ENCODE measurements at regions not wholly inside any gene's neighbourhood (a gene's known extent, or its start where the extent isn't known, plus 50 kb on each side); places are given as distances from the start of the nearest gene placed in this dataset.
A peak's percentile ranks its signal among the peaks of the same experiment; 100 is the strongest.

DNA sequence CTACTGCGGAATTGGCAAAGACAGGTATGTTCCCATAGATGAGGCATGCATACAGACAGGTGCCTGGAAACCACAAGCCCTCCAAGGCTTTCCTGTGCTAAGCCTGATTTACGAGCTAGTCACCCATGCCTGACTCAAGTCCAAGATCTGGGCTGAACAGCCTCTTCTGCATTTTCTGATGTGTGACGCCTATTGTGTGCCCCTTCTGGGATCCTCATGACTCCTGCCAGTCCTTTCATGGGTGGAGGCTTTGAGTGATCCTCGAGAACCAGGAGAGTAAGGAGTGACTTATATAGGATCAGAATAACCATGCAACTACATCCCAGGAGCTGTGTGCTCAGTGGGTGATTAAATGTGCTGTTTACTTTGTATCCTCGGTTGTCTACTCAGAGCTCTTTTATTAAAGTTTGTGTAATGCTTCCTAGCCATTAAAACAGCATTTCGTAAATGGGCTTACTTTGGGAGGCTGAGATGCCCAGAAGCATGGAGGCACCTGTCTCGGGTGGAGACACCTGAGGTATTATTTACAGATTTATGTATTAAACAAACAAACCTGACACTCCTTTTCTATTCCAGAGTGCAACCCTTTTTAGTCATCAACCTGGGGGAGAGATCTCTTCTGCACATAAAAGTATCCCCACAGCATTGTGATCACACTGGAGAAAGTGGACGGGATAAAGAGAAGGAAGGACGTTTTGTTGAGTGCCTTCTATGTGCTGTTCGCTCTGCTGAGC is 373.0 kb upstream of the DYNLRB2 start:
- TF ChIP-seq, protein P1, sequence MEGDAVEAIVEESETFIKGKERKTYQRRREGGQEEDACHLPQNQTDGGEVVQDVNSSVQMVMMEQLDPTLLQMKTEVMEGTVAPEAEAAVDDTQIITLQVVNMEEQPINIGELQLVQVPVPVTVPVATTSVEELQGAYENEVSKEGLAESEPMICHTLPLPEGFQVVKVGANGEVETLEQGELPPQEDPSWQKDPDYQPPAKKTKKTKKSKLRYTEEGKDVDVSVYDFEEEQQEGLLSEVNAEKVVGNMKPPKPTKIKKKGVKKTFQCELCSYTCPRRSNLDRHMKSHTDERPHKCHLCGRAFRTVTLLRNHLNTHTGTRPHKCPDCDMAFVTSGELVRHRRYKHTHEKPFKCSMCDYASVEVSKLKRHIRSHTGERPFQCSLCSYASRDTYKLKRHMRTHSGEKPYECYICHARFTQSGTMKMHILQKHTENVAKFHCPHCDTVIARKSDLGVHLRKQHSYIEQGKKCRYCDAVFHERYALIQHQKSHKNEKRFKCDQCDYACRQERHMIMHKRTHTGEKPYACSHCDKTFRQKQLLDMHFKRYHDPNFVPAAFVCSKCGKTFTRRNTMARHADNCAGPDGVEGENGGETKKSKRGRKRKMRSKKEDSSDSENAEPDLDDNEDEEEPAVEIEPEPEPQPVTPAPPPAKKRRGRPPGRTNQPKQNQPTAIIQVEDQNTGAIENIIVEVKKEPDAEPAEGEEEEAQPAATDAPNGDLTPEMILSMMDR (IDR thresholded peaks at IDR 0.05; ENCODE audit: low read depth, low read length): no peak
- H3K4me3 ChIP-seq (ENCODE audit: low read depth, low read length): no peak overlapping the region
- DNase-seq (ENCODE audit: low read depth, low spot score): no peak
- in situ Hi-C loops (cut with HindIII; ENCODE audit: low sequenced_read_pairs): no loop called here

DNA sequence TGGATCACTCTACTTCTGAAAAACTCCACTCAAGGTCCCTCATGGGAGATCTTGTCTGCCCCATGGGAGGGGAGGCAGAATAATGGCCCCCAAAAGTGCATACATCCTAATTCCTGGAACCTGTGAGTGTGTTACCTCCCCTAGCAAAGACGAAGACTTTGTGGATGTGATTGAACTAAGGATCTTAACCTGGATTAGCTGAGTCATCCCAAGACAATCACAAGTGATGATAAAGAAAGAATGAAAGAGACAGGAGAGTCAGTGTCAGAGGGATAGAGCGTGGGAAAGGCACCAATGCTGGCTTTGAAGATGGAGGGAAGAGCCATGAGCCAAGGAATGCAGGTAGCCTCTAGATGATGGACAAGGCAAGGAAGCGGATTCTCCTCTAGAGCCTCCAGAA is 374.7 kb upstream of the DYNLRB2 start:
- TF ChIP-seq, protein P1 (IDR thresholded peaks at IDR 0.05; ENCODE audit: low read depth, low read length): no peak
- no peak overlapping the region for H3K4me3 ChIP-seq (ENCODE audit: low read depth, low read length)
- in situ Hi-C loops (cut with HindIII; ENCODE audit: low sequenced_read_pairs): no loop called here
- DNase-seq (ENCODE audit: low read depth, low spot score): no peak

DNA sequence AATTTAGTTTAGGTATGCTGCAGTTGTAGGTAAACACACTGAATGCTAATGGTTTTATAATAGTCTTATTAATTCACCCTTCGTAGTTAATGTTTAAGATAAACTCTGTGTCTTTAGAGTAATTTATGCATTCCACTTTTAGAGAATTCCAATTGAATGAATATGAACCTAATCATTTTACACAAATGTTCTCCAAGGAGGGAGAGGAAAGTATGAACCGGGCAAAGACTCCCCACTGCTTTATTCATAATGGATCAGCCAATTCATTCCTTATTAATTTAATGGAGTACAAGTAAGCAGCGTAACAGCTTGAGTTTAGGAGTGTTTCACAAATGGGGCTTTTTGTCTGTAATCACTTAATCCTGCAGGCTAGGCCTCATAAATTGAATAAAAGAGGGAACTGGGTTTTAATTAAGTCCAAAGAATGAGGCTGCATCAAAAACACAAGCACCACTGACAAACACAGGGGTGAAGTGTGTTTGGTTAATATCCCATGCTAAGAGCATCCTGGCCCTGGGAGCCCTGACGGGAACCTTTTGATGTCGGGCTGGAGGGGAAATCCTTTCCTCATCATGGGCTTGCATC is 375.7 kb upstream of the DYNLRB2 start:
- DNase-seq (ENCODE audit: low read depth, low spot score): no peak
- in situ Hi-C loops (cut with HindIII; ENCODE audit: low sequenced_read_pairs): no loop called here
- TF ChIP-seq, protein P1 (IDR thresholded peaks at IDR 0.05; ENCODE audit: low read depth, low read length): no peak

DNA sequence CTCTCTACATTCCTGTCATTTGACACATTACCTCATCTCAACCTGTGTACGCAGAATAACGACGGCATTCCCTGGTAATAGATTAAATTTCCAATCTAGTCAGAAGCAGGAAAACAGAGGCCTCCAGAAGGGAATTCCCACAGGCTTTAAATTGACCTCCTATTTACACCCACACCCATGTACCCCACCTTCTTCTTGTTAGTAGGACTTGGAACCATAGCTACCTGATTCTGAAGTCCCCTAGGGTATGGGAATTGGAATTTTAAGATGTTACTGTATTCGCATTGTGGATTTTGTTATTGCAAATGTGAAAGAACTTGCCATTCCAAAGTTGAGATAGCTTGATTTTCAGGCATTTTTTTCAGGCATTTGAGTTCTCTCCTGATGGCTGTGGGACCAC is 377.5 kb upstream of the DYNLRB2 start:
- TF ChIP-seq, protein P1 (IDR thresholded peaks at IDR 0.05; ENCODE audit: low read depth, low read length): no peak
- in situ Hi-C loops (cut with HindIII; ENCODE audit: low sequenced_read_pairs): no loop called here

More for the DNA sequence above, 375.7 kb upstream of the DYNLRB2 start:
- no peak overlapping the region for H3K4me3 ChIP-seq (ENCODE audit: low read depth, low read length)

DNA sequence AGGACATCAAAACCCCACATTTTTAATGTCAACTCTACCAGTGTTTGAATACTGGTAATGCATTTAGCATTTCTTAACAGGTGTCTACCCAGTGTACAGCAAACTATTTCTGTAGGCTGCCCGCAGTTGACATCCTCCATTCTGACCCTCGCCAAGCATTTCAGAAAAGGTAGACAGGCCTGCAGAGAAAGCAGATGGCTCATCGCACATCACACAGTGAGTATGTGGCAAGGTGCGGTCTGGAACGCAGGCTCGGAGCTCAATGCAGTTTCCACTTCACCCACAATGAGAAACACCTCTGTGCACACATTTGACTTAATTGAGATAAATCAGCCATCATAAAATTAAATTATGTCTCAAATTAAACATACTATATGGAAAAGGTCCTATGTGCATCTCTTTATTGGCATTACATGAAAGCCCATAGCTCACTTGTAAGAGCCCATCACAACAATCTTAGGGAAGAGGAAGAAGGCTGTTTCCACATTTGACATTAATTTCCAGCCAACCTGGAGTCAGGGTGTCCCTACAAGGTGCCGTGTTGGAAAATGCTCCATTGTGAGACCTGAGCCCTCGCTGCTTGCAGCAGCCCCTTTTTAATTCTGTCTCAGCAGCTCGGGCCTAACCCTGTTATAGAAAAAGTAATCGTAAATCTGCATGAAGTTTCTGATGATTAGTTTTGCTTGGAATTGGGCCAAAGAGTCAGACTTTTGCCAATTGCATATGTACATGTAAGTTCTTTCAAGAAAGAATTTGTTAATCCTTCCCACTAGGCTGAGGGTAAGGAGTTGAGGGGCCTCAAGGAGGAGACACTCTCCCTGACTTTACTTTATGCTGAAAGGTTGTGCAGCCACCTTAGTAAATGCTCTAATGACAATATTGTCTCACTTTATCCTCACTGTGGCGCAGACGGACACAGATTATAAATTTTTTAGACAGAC is 378.7 kb upstream of the DYNLRB2 start:
- DNase-seq (ENCODE audit: low read depth, low spot score): no peak
- H3K4me3 ChIP-seq (ENCODE audit: low read depth, low read length): no peak overlapping the region
- in situ Hi-C loops (cut with HindIII; ENCODE audit: low sequenced_read_pairs): no loop called here
- TF ChIP-seq, protein P1 (IDR thresholded peaks at IDR 0.05; ENCODE audit: low read depth, low read length): no peak

More for the DNA sequence above, 377.5 kb upstream of the DYNLRB2 start:
- no peak overlapping the region for H3K4me3 ChIP-seq (ENCODE audit: low read depth, low read length)
- no peak for DNase-seq (ENCODE audit: low read depth, low spot score)

DNA sequence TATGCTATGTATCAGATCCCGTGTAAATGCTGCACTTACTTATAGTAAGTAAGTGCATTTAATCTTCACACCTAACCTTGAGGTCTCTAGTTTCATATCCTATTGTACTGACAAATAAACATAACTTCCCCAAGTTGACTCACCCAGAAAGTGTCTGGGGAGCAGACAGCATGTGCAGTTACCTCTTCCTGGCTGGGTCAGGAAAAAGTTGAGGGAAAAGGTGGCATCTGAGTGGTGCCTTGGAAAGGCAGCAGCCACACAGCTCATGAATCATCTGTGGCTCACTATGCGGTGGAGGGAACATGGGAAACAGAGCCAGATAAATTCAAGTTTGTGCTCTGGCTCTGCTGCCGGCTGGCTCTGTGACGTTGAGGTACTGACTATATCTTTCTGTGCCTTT is 382.0 kb upstream of the DYNLRB2 start:
- TF ChIP-seq, protein P1 (IDR thresholded peaks at IDR 0.05; ENCODE audit: low read depth, low read length): no peak
- no peak overlapping the region for H3K4me3 ChIP-seq (ENCODE audit: low read depth, low read length)
- peak; percentile 83 for DNase-seq (ENCODE audit: low read depth, low spot score)
- in situ Hi-C loops (cut with HindIII; ENCODE audit: low sequenced_read_pairs): no loop called here
